GM19035 (cell line): ENCODE measurements at regions not wholly inside any gene's neighbourhood (a gene's known extent, or its start where the extent isn't known, plus 50 kb on each side); places are given as distances from the start of the nearest gene placed in this dataset.

ENCODE experiments used
- ATAC-seq: cut with Tn5 transposase; IDR thresholded peaks from one replicate; pipeline ENCODE4 v1.9.1; 2021; ENCODE audit not compliant: unreplicated experiment

- no peak for ATAC-seq
Observed at GRCh38 chr12:127260999-127261398, 1006.0 kb upstream of the TMEM132C start.

GRCh38 chr12:127262615-127263014 lies 1004.4 kb upstream of the TMEM132C start:
- no peak for ATAC-seq

GRCh38 chr12:127263621-127264020 lies 1003.3 kb upstream of the TMEM132C start:
- no peak for ATAC-seq

- no peak for ATAC-seq
Observed at GRCh38 chr12:127267128-127267527, 999.8 kb upstream of the TMEM132C start.

GRCh38 chr12:127268213-127268612 lies 998.8 kb upstream of the TMEM132C start:
- ATAC-seq = no peak

GRCh38 chr12:127268706-127269425 lies 998.1 kb upstream of the TMEM132C start:
- ATAC-seq = no peak

- ATAC-seq = no peak
Observed at GRCh38 chr12:127270193-127270592, 996.8 kb upstream of the TMEM132C start.

GRCh38 chr12:127271776-127272175 lies 995.2 kb upstream of the TMEM132C start:
- ATAC-seq = no peak

GRCh38 chr12:127272864-127273263 lies 994.1 kb upstream of the TMEM132C start:
- no peak for ATAC-seq

- no peak for ATAC-seq
Observed at GRCh38 chr12:127273626-127274025, 993.3 kb upstream of the TMEM132C start.

- no peak for ATAC-seq
Observed at GRCh38 chr12:127275416-127275815, 991.6 kb upstream of the TMEM132C start.

- ATAC-seq = no peak
Observed at GRCh38 chr12:127277882-127278281, 989.1 kb upstream of the TMEM132C start.

GRCh38 chr12:127278351-127278750 lies 988.6 kb upstream of the TMEM132C start:
- no peak for ATAC-seq

- ATAC-seq = no peak
Observed at GRCh38 chr12:127280393-127281275, 986.3 kb upstream of the TMEM132C start.

GRCh38 chr12:127282786-127283565 lies 984.0 kb upstream of the TMEM132C start:
- no peak for ATAC-seq

- ATAC-seq = no peak
Observed at GRCh38 chr12:127284021-127284420, 982.9 kb upstream of the TMEM132C start.

- no peak for ATAC-seq
Observed at GRCh38 chr12:127284870-127285431, 982.0 kb upstream of the TMEM132C start.

- no peak for ATAC-seq
Observed at GRCh38 chr12:127286281-127286680, 980.7 kb upstream of the TMEM132C start.

GRCh38 chr12:127287256-127287655 lies 979.7 kb upstream of the TMEM132C start:
- no peak for ATAC-seq

GRCh38 chr12:127290251-127290650 lies 976.7 kb upstream of the TMEM132C start:
- no peak for ATAC-seq

- ATAC-seq = no peak
Observed at GRCh38 chr12:127292736-127293135, 974.2 kb upstream of the TMEM132C start.
